NCI-H82 (cell line): ENCODE measurements at regions not wholly inside any gene's neighbourhood (a gene's known extent, or its start where the extent isn't known, plus 50 kb on each side); places are given as distances from the start of the nearest gene placed in this dataset.

Experiments
- DNase-seq: peaks from one replicate; lab custom pipeline; 2025; lab: John Stamatoyannopoulos, UW

GRCh38 chr9:107989544-107989943 lies 500.0 kb upstream of the KLF4 start:
- DNase-seq, result no peak

- DNase-seq, result no peak
Observed at GRCh38 chr9:107989099-107989498, 499.5 kb upstream of the KLF4 start.

DNA sequence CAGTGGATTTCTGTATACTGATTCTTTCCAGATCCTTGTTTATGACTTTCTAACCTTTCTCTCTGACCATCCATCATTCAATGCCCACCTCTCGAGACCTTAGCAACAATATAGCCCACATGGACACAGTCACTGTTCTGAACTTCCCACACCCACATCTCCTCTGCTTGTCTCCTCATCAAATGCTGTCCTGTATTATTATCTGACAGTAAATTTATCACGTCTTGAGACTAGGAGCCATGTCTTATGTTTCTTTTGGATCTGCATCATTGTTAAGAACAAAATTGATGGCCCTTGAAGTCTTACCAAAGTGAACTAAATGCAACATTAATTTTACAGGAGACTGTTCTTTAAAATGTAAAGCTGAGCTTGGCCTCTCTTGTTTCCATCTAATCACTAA lies 495.4 kb upstream of the KLF4 start:
- DNase-seq, result no peak

DNA sequence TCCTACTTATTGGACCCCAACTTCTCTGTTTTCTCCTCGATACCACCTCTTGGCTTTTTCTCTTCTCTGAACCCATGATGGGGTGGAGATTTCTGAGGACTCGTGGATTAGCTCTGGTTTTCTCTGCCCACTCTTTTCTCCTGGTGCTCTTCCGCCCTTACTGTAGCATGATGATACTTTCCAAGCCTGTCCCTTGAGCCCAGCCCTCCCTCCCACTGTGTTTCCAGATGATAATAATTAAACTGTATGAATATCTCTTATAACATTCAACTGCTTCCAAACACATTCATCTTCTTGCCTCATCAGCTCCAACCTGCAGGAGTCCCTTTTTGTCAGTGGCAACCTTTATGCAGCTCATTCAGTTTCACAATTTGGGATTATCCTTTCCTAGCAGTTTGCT lies 494.2 kb upstream of the KLF4 start:
- DNase-seq, result no peak

DNA sequence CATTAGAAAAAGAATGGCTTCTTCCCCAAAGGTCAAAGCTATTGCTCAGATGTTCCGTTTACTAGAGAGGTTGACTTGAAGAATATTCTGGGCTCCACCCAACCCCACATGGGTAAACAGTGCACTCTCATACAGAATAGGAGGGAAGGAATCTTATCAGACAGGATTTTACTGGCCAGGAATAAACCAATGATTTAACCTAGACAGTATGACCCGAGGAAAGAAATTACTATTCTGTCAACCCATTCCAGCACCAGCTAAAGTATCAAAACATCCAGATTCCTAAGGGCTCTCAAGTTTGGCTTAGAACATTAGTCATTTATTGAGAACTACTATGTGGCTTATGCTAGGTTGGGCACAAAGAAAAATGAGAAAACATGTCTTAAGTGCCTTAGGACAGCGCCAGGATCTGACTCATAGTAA lies 493.6 kb upstream of the KLF4 start:
- DNase-seq, result no peak

DNA sequence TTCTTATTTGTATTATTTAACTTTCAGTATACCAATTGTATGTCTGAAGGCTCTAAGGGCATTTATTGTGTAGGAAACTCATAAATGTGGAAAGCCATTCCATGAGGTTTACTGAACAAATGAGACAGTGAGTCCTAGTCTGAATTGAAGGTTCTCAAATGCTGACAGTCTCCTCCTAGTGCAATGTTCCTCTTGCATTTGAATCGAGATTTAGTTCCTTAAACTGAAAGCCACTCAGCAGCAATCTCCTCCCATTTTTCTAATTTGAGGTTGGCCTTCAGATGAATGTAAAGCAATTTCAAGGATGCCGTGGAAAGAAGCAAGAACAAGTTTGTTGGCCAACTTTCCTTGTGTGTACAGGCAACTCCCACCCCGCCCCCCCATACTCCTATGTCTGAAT lies 493.2 kb upstream of the KLF4 start:
- no peak for DNase-seq

DNA sequence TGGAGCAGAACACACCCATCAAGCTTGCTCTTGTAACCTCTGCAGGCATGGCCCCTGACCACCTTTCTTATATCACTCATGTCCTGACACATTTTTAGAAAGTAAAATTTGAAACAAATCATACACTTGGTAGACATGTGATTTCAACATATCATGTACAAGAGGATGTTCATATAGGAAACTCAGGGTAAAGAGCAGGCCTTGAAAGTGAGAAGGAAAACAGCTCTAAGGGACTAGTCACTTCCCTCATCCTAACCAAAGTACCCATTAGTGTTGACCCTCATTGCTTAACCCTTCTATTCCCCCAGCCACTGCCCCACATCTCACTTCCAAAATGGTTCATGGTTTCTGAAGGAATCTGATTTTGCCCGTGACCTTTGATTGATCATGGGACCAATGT lies 492.4 kb upstream of the KLF4 start:
- DNase-seq, result no peak

DNA sequence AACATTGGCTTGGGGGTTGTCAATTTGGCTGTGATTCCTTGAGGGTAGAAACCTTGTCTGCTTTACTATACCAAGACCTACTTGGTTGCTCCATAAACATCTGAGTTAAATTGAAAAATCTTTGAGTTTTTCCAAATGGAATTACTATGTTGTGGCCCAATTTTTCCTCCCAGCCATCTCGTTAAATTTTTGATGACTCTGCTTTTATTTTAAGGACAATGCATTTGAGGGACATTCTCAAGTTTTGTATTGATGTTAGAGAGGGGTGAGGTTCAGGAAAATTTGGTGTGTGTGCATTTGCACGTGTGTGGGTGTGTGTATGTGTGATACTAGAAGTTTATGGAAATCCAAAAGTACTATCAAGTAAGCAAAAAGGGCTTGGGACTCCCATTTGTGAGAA lies 491.4 kb upstream of the KLF4 start:
- no peak for DNase-seq

- no peak for DNase-seq
Observed at GRCh38 chr9:107976767-107977166, 487.2 kb upstream of the KLF4 start.

GRCh38 chr9:107975426-107976010 lies 485.9 kb upstream of the KLF4 start:
- no peak for DNase-seq

DNA sequence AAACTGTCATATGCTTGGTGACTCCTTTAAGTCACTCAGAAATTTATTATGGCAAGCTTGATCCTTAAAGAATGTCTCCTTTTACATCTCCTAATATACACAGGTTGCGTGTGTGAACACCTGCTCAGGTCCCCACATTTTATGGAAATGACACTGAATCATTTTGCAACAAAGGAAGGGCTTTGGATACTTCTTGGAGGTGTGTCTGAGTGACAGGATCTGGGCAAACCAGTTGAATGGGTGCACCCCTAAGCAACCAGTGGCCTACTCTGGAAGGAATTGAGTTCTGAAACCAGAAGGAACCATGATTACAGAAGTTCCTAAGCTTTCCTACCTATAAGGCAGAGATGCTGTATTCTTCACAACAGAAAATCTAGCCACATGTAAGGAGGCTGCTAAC lies 483.9 kb upstream of the KLF4 start:
- no peak for DNase-seq

- DNase-seq, result no peak
Observed at GRCh38 chr9:107972346-107972745, 482.8 kb upstream of the KLF4 start.

DNA sequence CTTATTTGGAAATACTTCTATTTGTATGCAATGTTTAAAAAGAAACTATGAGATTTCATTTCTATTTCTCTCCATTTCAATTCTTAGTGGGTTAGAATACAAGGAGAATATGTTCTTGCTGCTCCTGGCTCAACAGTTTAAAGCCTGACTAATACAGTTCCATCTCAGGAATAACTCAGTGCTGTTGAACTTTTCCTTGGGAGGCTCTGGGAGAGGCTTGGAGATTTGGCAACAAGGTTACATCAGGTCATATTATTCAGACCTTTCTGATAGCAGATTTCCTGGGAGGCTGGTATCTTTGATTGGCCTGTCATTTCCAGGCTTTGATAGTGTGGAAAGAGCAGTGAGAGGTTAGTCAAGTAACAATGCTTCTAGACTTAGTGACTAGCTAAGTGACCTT lies 481.7 kb upstream of the KLF4 start:
- no peak for DNase-seq

GRCh38 chr9:107970726-107971125 lies 481.2 kb upstream of the KLF4 start:
- DNase-seq, result peak; percentile 76

DNA sequence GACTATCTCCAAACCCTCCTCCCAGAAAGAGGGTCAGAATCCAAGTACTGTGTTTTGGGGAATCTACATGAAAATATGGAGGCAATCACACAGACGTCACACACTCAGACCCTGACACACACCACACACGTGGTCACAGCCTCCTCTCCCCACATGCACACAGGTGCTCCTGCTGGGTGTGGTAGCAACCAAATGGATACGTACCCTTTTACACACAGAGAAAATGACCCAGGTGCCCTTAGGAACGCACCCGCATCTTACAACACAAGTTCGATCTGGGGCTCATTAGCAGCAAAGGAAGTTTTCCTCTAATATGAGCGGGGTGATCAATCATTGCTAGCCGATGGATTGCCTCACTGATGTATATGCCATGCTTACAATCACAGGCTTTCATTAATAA lies 480.2 kb upstream of the KLF4 start:
- DNase-seq, result no peak

- DNase-seq, result no peak
Observed at GRCh38 chr9:107969141-107969540, 479.6 kb upstream of the KLF4 start.

DNA sequence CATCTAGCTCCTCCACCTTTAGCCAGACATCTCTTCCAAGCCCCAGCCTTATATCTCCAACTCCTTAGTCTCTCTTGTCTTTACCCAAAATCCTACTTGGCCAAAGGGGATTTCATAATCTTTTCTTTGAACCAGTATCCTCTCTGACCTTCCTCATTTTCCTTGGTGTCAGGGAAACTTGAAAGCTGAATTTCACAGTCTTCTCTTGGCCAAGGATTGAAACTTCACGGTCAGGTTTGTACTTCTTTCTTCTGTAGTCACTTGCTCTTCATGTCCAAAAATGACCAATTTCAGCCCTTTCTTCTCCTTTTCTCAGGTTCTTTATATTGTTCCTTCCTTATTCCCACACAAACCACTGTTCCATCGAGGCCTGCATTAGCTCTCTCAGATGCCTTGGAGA lies 473.7 kb upstream of the KLF4 start:
- no peak for DNase-seq

DNA sequence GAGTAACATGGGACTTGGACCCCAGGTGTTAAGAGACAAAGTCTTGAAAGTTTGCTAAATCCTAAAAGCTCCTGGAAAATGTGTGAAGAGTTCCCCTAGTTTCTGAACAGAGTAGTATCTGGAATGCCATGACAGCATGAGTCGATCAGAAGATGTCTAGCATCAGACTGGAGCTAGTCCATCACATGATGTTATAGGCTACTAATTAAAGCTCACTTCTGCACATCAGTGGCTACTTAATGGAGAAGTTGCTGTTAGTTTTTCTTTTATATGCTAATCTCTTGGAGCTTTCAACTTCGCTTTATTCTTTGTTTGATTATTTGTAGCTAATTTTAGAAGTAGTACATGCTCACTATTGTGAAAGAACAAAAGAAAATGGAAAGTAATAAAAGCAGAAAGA lies 471.3 kb upstream of the KLF4 start:
- DNase-seq, result no peak

GRCh38 chr9:107954312-107954711 lies 464.7 kb upstream of the KLF4 start:
- DNase-seq, result no peak

DNA sequence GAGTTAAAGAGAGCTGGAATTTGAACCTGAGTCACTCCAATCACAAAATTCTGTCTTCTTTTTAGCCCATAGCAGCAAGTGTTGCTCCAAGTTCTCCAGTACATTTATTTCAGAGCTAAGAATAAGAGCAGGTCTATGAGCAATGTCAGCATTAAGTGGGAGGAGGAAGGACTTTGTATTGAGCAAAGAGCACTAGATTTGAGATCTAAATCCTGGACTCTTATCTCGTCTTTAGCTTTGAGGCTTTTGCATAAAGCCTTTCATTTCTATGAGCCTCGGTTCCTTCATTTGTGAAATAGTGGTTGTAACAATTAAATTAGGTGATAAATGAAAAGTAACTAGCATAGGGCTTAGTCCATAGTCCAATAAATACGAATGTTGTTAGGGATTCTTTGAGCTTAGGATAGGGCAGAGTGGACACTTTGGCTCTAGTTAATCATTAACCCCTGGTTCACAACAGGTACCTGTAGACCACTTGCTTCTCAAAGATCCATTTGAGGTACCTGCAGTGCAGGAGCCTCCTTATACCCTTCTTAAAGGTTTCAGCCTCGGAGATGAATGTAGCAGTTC lies 464.1 kb upstream of the KLF4 start:
- no peak for DNase-seq

DNA sequence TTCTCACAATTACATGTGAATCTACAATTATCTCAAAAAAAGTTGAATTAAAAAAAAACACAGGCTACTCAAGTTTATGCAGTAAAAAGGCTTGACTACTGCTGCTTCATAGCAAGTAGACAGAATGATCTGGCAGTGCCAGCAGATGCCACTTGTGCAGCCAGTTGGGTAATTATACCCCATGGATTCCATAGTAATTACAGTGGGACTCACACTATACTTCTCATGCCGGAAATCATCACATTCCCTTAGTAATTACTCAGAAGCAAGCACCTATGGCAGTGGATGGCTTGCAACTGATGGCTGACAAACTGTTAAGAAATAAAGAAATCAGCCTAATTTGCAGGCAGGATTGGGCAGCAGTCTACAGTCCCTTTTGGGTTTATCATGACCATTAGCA lies 463.2 kb upstream of the KLF4 start:
- DNase-seq, result no peak

GRCh38 chr9:107951511-107951910 lies 461.9 kb upstream of the KLF4 start:
- no peak for DNase-seq

- no peak for DNase-seq
Observed at GRCh38 chr9:107949061-107949460, 459.5 kb upstream of the KLF4 start.

DNA sequence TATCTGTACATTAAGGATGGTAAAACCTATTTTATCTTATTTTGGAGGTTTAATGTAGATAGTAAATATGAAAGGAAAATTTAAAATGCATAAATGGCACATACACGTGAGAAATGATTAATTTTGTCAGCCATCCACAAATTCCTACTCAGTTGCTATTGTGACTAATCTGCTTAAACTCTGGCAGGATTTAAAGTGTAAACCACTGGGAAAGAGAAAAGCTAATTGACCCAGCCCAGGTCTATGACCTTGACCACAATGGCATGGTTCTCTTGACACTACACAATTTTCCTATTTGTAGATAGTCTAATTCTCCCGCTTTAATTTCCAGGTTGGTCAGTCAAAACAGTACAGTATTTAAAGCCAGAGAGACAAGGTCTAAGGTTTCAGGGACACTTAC lies 459.0 kb upstream of the KLF4 start:
- no peak for DNase-seq

- DNase-seq, result no peak
Observed at GRCh38 chr9:107948086-107948485, 458.5 kb upstream of the KLF4 start.
